Stimulated activated CD8-positive, alpha-beta memory T cell treated with anti-CD3 and anti-CD28 coated beads, Interleukin-12 subunit alpha, Interleukin-12 subunit beta, amount 100 ng/mL, for 1 hour (primary cell): ENCODE measurements at regions not wholly inside any gene's neighbourhood (a gene's known extent, or its start where the extent isn't known, plus 50 kb on each side); places are given as distances from the start of the nearest gene placed in this dataset.

Experiments used
- DNase-seq: peaks from one replicate; pipeline ENCODE4 v3.0.0-alpha.2; 2020; ENCODE audit warnings: low read depth

GRCh38 chr9:18233776-18234445, 240.0 kb upstream of the ADAMTSL1 start:
- no peak for DNase-seq

- no peak for DNase-seq
Measured at GRCh38 chr9:18235181-18235908, 238.6 kb upstream of the ADAMTSL1 start.

GRCh38 chr9:18236336-18236735, 237.6 kb upstream of the ADAMTSL1 start:
- no peak for DNase-seq

GRCh38 chr9:18237776-18238175, 236.2 kb upstream of the ADAMTSL1 start:
- DNase-seq: no peak

GRCh38 chr9:18238254-18238653, 235.7 kb upstream of the ADAMTSL1 start:
- DNase-seq: no peak

- no peak for DNase-seq
Measured at GRCh38 chr9:18238752-18239447, 235.1 kb upstream of the ADAMTSL1 start.

GRCh38 chr9:18240213-18240612, 233.7 kb upstream of the ADAMTSL1 start:
- DNase-seq: no peak

GRCh38 chr9:18245911-18246310, 228.0 kb upstream of the ADAMTSL1 start:
- no peak for DNase-seq

- DNase-seq: no peak
Measured at GRCh38 chr9:18250053-18250452, 223.9 kb upstream of the ADAMTSL1 start.

GRCh38 chr9:18253950-18254349, 220.0 kb upstream of the ADAMTSL1 start:
- DNase-seq: no peak

- DNase-seq: peak; percentile 67
Measured at GRCh38 chr9:18255158-18255629, 218.8 kb upstream of the ADAMTSL1 start.

- no peak for DNase-seq
Measured at GRCh38 chr9:18255747-18256146, 218.2 kb upstream of the ADAMTSL1 start.

GRCh38 chr9:18256568-18256967, 217.4 kb upstream of the ADAMTSL1 start:
- DNase-seq: no peak

- no peak for DNase-seq
Measured at GRCh38 chr9:18260521-18260920, 213.4 kb upstream of the ADAMTSL1 start.

- no peak for DNase-seq
Measured at GRCh38 chr9:18261181-18261580, 212.8 kb upstream of the ADAMTSL1 start.

- DNase-seq: no peak
Measured at GRCh38 chr9:18263377-18263776, 210.6 kb upstream of the ADAMTSL1 start.

GRCh38 chr9:18268381-18268780, 205.6 kb upstream of the ADAMTSL1 start:
- DNase-seq: no peak

GRCh38 chr9:18269561-18269960, 204.4 kb upstream of the ADAMTSL1 start:
- DNase-seq: no peak

GRCh38 chr9:18274693-18275092, 199.3 kb upstream of the ADAMTSL1 start:
- no peak for DNase-seq

GRCh38 chr9:18275313-18275990, 198.5 kb upstream of the ADAMTSL1 start:
- DNase-seq: no peak

GRCh38 chr9:18281291-18281690, 192.7 kb upstream of the ADAMTSL1 start:
- DNase-seq: no peak

GRCh38 chr9:18294229-18294628, 179.7 kb upstream of the ADAMTSL1 start:
- no peak for DNase-seq

GRCh38 chr9:18296702-18297055, 177.3 kb upstream of the ADAMTSL1 start:
- DNase-seq: no peak
